ENCODE measurements at regions not wholly inside any gene's neighbourhood (a gene's known extent, or its start where the extent isn't known, plus 50 kb on each side); places are given as distances from the start of the nearest gene placed in this dataset.
"Not testable (repeated sequence)": the region's sequence is repeated elsewhere in the genome, so short reads cannot be mapped to it uniquely, and the experiment has no call there.

GRCh38 chrX:122220644-122221373, 963.3 kb upstream of the GRIA3 start:
- H3K27ac ChIP-seq = no peak overlapping the region
- WGBS = 88% methylated on average over 3 of the region's 3 CpGs
- intact Hi-C loops (cut with DNase I) = no loop called here

DNA sequence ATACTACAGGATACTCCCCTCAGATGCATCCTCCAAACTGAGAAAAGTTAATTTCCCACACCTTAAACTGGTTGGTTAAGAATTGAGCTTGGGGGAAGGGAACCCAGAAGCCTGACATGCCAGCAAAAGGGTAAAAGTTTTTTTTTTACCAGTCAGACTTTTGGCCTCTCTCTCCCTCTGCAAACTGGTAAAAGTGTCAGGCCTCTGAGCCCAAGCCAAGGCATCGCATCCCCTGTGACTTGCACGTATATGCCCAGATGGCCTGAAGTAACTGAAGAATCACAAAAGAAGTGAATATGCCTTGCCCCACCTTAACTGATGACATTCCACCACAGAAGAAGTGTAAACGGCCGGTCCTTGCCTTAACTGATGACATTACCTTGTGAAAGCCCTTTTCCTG, 962.3 kb upstream of the GRIA3 start:
- H3K27ac ChIP-seq; H3K4me1 ChIP-seq (replicated peaks); H3K36me3 ChIP-seq; H3K4me3 ChIP-seq; intact Hi-C loops (cut with DNase I); H3K9me3 ChIP-seq; H3K27me3 ChIP-seq (replicated peaks; ENCODE audit: insufficient read depth); DNase-seq (ENCODE audit: low spot score): not testable (repeated sequence)
- WGBS = 29% methylated on average over 2 of the region's 4 CpGs

More at GRCh38 chrX:122220644-122221373, 963.3 kb upstream of the GRIA3 start:
- H3K9me3 ChIP-seq = no peaks in the 10 kb centered on the region
- H3K4me3 ChIP-seq = no peak overlapping the region
- no peak for TF ChIP-seq POLR2AphosphoS5 (IDR thresholded peaks at IDR 0.05)
- TF ChIP-seq, protein P1, sequence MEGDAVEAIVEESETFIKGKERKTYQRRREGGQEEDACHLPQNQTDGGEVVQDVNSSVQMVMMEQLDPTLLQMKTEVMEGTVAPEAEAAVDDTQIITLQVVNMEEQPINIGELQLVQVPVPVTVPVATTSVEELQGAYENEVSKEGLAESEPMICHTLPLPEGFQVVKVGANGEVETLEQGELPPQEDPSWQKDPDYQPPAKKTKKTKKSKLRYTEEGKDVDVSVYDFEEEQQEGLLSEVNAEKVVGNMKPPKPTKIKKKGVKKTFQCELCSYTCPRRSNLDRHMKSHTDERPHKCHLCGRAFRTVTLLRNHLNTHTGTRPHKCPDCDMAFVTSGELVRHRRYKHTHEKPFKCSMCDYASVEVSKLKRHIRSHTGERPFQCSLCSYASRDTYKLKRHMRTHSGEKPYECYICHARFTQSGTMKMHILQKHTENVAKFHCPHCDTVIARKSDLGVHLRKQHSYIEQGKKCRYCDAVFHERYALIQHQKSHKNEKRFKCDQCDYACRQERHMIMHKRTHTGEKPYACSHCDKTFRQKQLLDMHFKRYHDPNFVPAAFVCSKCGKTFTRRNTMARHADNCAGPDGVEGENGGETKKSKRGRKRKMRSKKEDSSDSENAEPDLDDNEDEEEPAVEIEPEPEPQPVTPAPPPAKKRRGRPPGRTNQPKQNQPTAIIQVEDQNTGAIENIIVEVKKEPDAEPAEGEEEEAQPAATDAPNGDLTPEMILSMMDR (IDR thresholded peaks at IDR 0.05) = no peak
- no peak for TF ChIP-seq POLR2A (IDR thresholded peaks at IDR 0.05)
- H3K27me3 ChIP-seq (replicated peaks; ENCODE audit: insufficient read depth) = no peaks in the 10 kb centered on the region
- no peaks in the 10 kb centered on the region for H3K36me3 ChIP-seq
- no peak for DNase-seq (ENCODE audit: low spot score)
- H3K4me1 ChIP-seq (replicated peaks) = no peaks in the 10 kb centered on the region

- DNase-seq (ENCODE audit: low spot score); H3K27me3 ChIP-seq (replicated peaks; ENCODE audit: insufficient read depth); H3K4me3 ChIP-seq; H3K4me1 ChIP-seq (replicated peaks); H3K27ac ChIP-seq; H3K36me3 ChIP-seq; intact Hi-C loops (cut with DNase I); H3K9me3 ChIP-seq: not testable (repeated sequence)
- WGBS = 91% methylated on average over 6 of the region's 9 CpGs
These were observed 959.9 kb upstream of the GRIA3 start for GRCh38 chrX:122224137-122224536.

GRCh38 chrX:122238801-122239200, 945.3 kb upstream of the GRIA3 start:
- intact Hi-C loops (cut with DNase I) = no loop called here
- no peak for DNase-seq (ENCODE audit: low spot score)
- no peaks in the 10 kb centered on the region for H3K27me3 ChIP-seq (replicated peaks; ENCODE audit: insufficient read depth)
- H3K9me3 ChIP-seq = no peaks in the 10 kb centered on the region
- H3K4me3 ChIP-seq = no peak overlapping the region
- TF ChIP-seq POLR2A (IDR thresholded peaks at IDR 0.05) (no peak), POLR2AphosphoS5 (IDR thresholded peaks at IDR 0.05) (no peak)
- TF ChIP-seq, protein P1 (IDR thresholded peaks at IDR 0.05) = no peak
- H3K27ac ChIP-seq = no peak overlapping the region
- H3K4me1 ChIP-seq (replicated peaks) = no peaks in the 10 kb centered on the region
- H3K36me3 ChIP-seq = no peaks in the 10 kb centered on the region

DNA sequence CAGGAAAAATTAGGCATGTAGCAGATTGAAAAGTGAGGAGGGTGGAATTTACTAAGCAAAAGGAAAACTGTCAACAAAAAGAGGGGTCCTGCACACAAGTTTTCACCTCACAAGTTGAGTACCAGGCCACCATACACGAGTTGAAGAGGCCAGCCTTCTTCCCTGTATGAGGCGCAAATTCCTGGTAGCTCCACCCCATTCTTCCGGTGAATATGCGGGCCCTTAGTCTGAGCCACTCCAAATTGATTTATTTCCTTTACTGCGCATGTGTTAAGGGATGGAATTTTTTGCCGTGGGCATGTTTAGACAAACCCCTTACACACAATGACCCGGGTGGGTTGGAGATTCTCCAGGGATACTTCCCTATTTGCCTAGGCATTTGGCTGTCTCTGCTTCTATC, 942.1 kb upstream of the GRIA3 start:
- H3K4me3 ChIP-seq = no peak overlapping the region
- 70% methylated on average over 7 of the region's 7 CpGs for WGBS
- no peak for TF ChIP-seq POLR2AphosphoS5 (IDR thresholded peaks at IDR 0.05)
- H3K27me3 ChIP-seq (replicated peaks; ENCODE audit: insufficient read depth) = no peaks in the 10 kb centered on the region
- no peak for DNase-seq (ENCODE audit: low spot score)
- no peaks in the 10 kb centered on the region for H3K9me3 ChIP-seq
- no peaks in the 10 kb centered on the region for H3K4me1 ChIP-seq (replicated peaks)
- H3K27ac ChIP-seq = no peak overlapping the region
- no peaks in the 10 kb centered on the region for H3K36me3 ChIP-seq
- intact Hi-C loops (cut with DNase I) = no loop called here

DNA sequence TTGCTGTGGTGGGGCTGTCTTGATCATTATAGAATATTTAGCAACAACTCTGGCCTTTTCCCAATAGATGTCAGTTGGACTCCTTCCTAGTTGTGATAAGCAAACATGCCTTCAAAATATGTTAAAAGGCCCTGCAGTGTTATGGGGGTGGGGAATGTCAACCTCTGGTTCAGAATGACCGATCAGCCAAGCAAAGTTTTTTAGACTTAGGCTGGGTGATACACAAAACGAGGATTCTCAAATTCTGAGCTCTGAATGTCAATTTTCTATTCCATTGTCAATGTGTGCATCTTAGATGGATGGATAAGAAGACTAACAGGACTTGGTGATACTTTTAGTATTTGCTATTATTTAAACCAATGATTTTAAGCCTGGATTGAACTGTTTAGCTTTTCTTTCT, 940.0 kb upstream of the GRIA3 start:
- TF ChIP-seq, protein P1 (IDR thresholded peaks at IDR 0.05) = no peak
- no peak for TF ChIP-seq POLR2AphosphoS5 (IDR thresholded peaks at IDR 0.05)
- TF ChIP-seq POLR2A (IDR thresholded peaks at IDR 0.05) = no peak
- H3K27me3 ChIP-seq (replicated peaks; ENCODE audit: insufficient read depth) = no peaks in the 10 kb centered on the region
- H3K36me3 ChIP-seq = no peaks in the 10 kb centered on the region
- H3K4me1 ChIP-seq (replicated peaks) = no peaks in the 10 kb centered on the region
- intact Hi-C loops (cut with DNase I) = no loop called here
- H3K4me3 ChIP-seq = no peak overlapping the region
- 77% methylated on average over 2 of the region's 2 CpGs for WGBS
- H3K27ac ChIP-seq = no peak overlapping the region
- no peak for DNase-seq (ENCODE audit: low spot score)
- H3K9me3 ChIP-seq = no peaks in the 10 kb centered on the region

Measured in prostate gland (tissue), 2 donors.